ENCODE measurements at regions not wholly inside any gene's neighbourhood (a gene's known extent, or its start where the extent isn't known, plus 50 kb on each side); places are given as distances from the start of the nearest gene placed in this dataset.

DNA sequence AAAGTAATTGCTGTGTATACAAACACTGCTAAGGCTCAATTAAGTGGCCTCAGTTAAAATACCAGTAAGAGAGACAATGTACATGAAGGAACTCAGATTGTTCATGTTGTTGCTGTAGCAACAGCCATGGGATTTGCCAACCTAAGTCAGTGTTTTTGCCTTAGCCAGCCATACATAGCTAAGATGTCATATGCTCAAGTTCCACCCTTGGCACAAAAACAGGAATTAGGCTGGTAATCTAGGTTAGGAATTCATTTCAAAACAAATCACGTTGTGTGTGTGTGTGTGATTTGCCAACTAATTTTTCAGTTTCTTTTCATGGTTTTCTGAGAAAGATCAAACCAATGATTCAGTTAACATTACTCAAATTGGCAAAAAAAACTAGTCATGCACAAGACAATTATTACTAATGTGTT is 143.7 kb upstream of the KCNMB2 start:
- no peak overlapping the region for H3K4me3 ChIP-seq
- H3K36me3 ChIP-seq = no peaks in the 10 kb centered on the region
- no peak for DNase-seq
- H3K4me1 ChIP-seq = no peaks in the 10 kb centered on the region
- intact Hi-C loops (cut with DNase I) = no loop called here
- ATAC-seq = peak; percentile 26
- H3K9me3 ChIP-seq = no peaks in the 10 kb centered on the region
- no peak for TF ChIP-seq CTCF (IDR thresholded peaks at IDR 0.05)
- no peak overlapping the region for H3K27ac ChIP-seq
- H3K27me3 ChIP-seq = no peaks in the 10 kb centered on the region

DNA sequence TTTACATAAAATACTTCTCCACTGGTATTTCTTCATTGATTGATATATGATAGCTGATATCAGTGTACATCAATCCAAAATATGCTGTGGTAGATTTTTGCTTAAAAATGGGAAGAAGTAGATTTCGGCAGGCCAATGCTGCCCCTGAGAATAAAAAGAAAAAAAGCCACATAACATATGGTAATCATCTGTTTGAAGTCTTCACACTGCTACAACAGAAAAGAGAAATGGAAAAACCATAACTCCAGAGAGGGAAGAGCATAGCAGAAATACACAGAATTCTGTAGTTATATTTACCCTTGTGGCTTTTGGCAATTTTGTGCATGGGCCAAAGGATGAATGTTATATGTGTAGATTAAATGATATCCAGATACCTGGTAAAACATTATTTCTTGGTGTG is 143.1 kb upstream of the KCNMB2 start:
- H3K27ac ChIP-seq = peak overlapping the region in 1 of 2 donors; percentile 27
- ATAC-seq = no peak

GRCh38 chr3:178393824-178394223 is 142.4 kb upstream of the KCNMB2 start:
- intact Hi-C loops (cut with DNase I) = no loop called here
- peak; percentile 31 for ATAC-seq
- Histone ChIP-seq H3K27ac (peak overlapping the region in 1 of 2 donors; percentile 27), H3K4me1 (no peaks in the 10 kb centered on the region), H3K4me3 (no peak overlapping the region), H3K36me3 (no peaks in the 10 kb centered on the region), H3K27me3 (no peaks in the 10 kb centered on the region), H3K9me3 (no peaks in the 10 kb centered on the region)
- DNase-seq = no peak
- no peak for TF ChIP-seq CTCF (IDR thresholded peaks at IDR 0.05)

More for the DNA sequence above, 143.1 kb upstream of the KCNMB2 start:
- Histone ChIP-seq H3K4me3 (no peak overlapping the region), H3K36me3 (no peaks in the 10 kb centered on the region), H3K9me3 (no peaks in the 10 kb centered on the region), H3K4me1 (no peaks in the 10 kb centered on the region), H3K27me3 (no peaks in the 10 kb centered on the region)
- no peak for DNase-seq
- no peak for TF ChIP-seq CTCF (IDR thresholded peaks at IDR 0.05)
- intact Hi-C loops (cut with DNase I) = no loop called here

- no peaks in the 10 kb centered on the region for H3K4me1 ChIP-seq
- ATAC-seq (no peak), DNase-seq (no peak)
- TF ChIP-seq CTCF (IDR thresholded peaks at IDR 0.05) = no peak
- intact Hi-C loops (cut with DNase I) = no loop called here
- H3K9me3 ChIP-seq = no peaks in the 10 kb centered on the region
- H3K27ac ChIP-seq = no peak overlapping the region
- no peak overlapping the region for H3K4me3 ChIP-seq
- H3K36me3 ChIP-seq = no peaks in the 10 kb centered on the region
- H3K27me3 ChIP-seq = no peaks in the 10 kb centered on the region
Observed at GRCh38 chr3:178396318-178396717, 139.9 kb upstream of the KCNMB2 start.

GRCh38 chr3:178397202-178397601 is 139.0 kb upstream of the KCNMB2 start:
- Histone ChIP-seq H3K36me3 (no peaks in the 10 kb centered on the region), H3K4me3 (no peak overlapping the region), H3K27me3 (no peaks in the 10 kb centered on the region), H3K4me1 (no peaks in the 10 kb centered on the region), H3K27ac (no peak overlapping the region), H3K9me3 (no peaks in the 10 kb centered on the region)
- intact Hi-C loops (cut with DNase I) = no loop called here
- ATAC-seq (no peak), DNase-seq (no peak)
- TF ChIP-seq CTCF (IDR thresholded peaks at IDR 0.05) = no peak
